ENCODE measurements at regions not wholly inside any gene's neighbourhood (a gene's known extent, or its start where the extent isn't known, plus 50 kb on each side); places are given as distances from the start of the nearest gene placed in this dataset.

- TF ChIP-seq AFF4 (CRISPR knock-in tag; IDR thresholded peaks at IDR 0.05), result no peak
- TF ChIP-seq, protein P1, sequence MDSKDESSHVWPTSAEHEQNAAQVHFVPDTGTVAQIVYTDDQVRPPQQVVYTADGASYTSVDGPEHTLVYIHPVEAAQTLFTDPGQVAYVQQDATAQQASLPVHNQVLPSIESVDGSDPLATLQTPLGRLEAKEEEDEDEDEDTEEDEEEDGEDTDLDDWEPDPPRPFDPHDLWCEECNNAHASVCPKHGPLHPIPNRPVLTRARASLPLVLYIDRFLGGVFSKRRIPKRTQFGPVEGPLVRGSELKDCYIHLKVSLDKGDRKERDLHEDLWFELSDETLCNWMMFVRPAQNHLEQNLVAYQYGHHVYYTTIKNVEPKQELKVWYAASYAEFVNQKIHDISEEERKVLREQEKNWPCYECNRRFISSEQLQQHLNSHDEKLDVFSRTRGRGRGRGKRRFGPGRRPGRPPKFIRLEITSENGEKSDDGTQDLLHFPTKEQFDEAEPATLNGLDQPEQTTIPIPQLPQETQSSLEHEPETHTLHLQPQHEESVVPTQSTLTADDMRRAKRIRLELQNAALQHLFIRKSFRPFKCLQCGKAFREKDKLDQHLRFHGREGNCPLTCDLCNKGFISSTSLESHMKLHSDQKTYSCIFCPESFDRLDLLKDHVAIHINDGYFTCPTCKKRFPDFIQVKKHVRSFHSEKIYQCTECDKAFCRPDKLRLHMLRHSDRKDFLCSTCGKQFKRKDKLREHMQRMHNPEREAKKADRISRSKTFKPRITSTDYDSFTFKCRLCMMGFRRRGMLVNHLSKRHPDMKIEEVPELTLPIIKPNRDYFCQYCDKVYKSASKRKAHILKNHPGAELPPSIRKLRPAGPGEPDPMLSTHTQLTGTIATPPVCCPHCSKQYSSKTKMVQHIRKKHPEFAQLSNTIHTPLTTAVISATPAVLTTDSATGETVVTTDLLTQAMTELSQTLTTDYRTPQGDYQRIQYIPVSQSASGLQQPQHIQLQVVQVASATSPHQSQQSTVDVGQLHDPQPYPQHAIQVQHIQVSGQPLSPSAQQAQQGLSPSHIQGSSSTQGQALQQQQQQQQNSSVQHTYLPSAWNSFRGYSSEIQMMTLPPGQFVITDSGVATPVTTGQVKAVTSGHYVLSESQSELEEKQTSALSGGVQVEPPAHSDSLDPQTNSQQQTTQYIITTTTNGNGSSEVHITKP (IDR thresholded peaks at IDR 0.05; ENCODE audit: partially characterized antibody), result no peak
- TF ChIP-seq CXXC5 (CRISPR knock-in tag; IDR thresholded peaks at IDR 0.05), result no peak
- no peak for TF ChIP-seq MEF2D (tag; conservative IDR thresholded peaks at IDR 0.05; ENCODE audit: low read depth)
- no peak for TF ChIP-seq BRF1 (IDR thresholded peaks at IDR 0.05; ENCODE audit: borderline replicate concordance, extremely low read depth, insufficient read length)
- TF ChIP-seq, protein P2, sequence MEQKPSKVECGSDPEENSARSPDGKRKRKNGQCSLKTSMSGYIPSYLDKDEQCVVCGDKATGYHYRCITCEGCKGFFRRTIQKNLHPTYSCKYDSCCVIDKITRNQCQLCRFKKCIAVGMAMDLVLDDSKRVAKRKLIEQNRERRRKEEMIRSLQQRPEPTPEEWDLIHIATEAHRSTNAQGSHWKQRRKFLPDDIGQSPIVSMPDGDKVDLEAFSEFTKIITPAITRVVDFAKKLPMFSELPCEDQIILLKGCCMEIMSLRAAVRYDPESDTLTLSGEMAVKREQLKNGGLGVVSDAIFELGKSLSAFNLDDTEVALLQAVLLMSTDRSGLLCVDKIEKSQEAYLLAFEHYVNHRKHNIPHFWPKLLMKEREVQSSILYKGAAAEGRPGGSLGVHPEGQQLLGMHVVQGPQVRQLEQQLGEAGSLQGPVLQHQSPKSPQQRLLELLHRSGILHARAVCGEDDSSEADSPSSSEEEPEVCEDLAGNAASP (IDR thresholded peaks at IDR 0.05), result no peak
- no peak for TF ChIP-seq IRF2 (CRISPR knock-in tag; IDR thresholded peaks at IDR 0.05)
- TF ChIP-seq C11orf30 (IDR thresholded peaks at IDR 0.05; ENCODE audit: low read depth), result no peak
- no peak for TF ChIP-seq ZC3H8 (IDR thresholded peaks at IDR 0.05)
- TF ChIP-seq NUFIP1 (IDR thresholded peaks at IDR 0.05; ENCODE audit: partially characterized antibody), result no peak
- TF ChIP-seq ZNF778 (CRISPR knock-in tag; IDR thresholded peaks at IDR 0.05), result no peak
These were observed 78.7 kb upstream of the TSC22D2 start (continued) for GRCh38 chr3:150329408-150329807.
